Dermis microvascular lymphatic vessel endothelial cell (primary cell): ENCODE measurements at regions not wholly inside any gene's neighbourhood (a gene's known extent, or its start where the extent isn't known, plus 50 kb on each side); places are given as distances from the start of the nearest gene placed in this dataset.

Experiments
- DNase-seq, 2 donors: peaks; one replicate each; pipeline versions ENCODE4 v3.0.0 to v3.0.0-alpha.2; 2010; ENCODE audit warnings: low read depth in 2 of 2

DNA sequence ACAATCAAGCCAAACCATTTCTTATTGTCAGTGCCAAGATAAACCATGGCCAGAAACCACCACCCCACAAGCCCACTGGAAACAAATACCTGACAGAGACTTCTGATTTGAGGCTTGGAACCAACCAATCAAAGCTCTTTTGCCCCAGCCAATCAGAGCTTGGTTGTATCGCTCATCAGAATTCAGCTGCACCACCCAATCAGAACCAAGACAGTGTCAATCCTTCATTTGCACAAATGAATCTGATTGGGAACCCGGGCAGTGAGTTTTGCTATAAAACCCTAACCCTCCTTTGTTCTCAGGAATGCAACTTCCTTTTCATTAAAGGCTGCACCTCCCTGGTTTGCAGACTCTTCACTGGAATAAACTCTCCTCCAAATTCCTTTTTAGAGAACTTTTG is 87.4 kb downstream of the ELAPOR2 start:
- DNase-seq, result no peak

DNA sequence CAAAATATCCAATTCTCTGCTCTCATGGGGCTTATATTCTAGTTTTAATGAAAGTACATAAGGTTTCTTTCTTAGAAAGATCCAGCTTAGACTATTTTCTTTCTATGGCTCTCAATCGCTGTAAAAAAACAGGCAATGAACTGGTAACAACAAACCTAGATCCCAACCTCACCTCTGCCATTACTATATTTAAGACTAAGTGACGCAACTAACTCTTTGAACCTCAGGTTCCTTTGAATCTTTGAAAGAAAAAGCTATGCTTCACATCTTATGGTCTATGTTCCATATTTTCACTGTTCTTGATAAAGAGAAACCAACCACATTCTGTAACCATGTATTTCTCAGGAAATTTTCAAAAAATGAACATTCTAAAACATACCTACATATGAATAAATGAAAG is 88.5 kb downstream of the ELAPOR2 start:
- no peak for DNase-seq

GRCh38 chr7:86970547-86970946 is 88.9 kb downstream of the ELAPOR2 start:
- no peak for DNase-seq

DNA sequence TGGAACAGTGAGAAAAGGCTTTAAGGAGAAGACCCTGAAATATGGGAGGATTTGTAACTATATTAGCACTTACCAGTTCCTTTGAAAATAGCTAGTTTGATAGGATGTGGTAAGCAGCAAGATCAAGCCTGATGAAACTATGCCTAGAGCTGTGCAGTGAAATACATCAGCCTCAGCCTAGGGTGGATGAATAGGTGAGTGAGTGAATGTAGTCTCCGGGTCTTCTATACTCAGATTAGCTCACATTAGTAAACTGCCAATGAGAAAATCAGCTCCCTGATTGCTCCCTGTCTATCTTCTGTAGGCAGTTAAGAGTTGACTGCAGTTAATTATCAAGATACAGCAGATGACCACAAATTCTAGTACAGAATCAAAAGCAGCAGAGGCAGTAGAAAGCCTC is 89.6 kb downstream of the ELAPOR2 start:
- DNase-seq, result no peak

- no peak for DNase-seq
Observed at GRCh38 chr7:86968618-86969017, 90.8 kb downstream of the ELAPOR2 start.

DNA sequence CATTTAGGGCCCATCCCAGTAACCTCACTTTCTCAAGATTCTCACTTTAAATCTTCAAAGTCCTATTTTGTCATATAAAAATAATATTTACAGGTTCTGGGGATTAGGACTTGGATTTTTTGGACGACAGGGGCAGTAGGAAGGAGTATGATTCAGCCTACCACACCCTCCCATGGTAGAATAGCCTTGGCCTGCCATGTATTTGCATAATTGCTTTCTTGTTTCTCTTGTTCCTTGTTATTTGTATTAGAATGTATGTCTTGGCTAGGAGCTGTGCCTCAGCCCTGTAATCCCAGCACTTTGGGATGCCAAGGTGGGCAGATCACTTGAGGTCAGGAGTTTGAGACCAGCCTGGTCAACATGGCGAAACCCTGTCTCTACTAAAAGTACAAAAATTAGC is 92.5 kb downstream of the ELAPOR2 start:
- no peak for DNase-seq

GRCh38 chr7:86965727-86966120 is 93.7 kb downstream of the ELAPOR2 start:
- DNase-seq, result peak in 1 of 2 donors; percentile 9

GRCh38 chr7:86964973-86965726 is 94.3 kb downstream of the ELAPOR2 start:
- no peak for DNase-seq

- no peak for DNase-seq
Observed at GRCh38 chr7:86963599-86964230, 95.7 kb downstream of the ELAPOR2 start.

- DNase-seq, result no peak
Observed at GRCh38 chr7:86962623-86963022, 96.8 kb downstream of the ELAPOR2 start.

DNA sequence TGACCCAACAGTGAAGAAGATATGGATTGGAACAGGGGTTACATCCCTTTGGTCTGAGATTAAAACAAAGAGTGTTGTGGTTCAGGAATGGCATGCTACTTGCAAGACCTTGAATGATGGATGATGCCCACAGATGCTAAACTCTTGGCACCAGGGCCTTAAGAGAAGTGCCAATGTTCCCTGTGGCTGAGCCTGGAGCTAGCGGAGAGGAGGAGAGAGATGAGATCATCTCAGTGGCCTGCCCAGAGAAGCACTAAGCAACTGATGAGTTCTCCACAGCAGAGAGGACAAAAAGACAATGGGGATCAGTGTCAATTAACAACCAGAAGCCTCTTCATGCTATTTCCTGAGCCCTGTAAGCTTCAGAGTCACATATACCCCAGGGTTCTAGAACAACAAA is 97.8 kb downstream of the ELAPOR2 start:
- no peak for DNase-seq

GRCh38 chr7:86958380-86958779 is 101.1 kb downstream of the ELAPOR2 start:
- DNase-seq, result no peak

- DNase-seq, result no peak
Observed at GRCh38 chr7:86956567-86956966, 102.9 kb downstream of the ELAPOR2 start.

DNA sequence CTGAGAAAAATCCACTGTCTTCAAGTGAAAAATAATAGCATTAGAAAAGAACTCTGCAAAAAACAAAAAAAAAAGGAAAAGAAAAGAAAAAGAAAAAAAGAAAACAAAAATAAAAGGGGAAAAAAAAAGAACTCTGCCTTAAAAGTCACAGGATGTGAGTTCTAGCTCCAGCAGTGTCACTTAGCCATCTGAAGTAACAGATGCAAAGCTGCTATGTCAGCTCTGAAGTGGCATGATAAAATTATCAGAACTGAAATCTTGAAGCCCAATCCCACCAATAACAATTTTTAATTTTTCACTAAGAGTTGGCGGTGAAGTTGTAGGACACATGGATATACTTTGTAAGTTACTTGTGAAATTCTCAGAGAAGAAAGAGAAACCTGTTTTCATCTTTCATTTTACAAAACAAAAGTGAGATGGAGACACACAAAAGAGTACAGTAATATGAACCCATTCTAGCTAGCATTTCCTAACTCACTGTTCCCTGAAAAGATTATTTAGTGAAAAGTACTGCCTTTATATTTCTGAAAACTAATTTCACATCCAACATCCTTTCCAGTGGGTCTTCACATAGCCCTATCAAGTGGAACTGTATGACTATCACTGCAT is 103.5 kb downstream of the ELAPOR2 start:
- no peak for DNase-seq

GRCh38 chr7:86954971-86955370 is 104.5 kb downstream of the ELAPOR2 start:
- no peak for DNase-seq

DNA sequence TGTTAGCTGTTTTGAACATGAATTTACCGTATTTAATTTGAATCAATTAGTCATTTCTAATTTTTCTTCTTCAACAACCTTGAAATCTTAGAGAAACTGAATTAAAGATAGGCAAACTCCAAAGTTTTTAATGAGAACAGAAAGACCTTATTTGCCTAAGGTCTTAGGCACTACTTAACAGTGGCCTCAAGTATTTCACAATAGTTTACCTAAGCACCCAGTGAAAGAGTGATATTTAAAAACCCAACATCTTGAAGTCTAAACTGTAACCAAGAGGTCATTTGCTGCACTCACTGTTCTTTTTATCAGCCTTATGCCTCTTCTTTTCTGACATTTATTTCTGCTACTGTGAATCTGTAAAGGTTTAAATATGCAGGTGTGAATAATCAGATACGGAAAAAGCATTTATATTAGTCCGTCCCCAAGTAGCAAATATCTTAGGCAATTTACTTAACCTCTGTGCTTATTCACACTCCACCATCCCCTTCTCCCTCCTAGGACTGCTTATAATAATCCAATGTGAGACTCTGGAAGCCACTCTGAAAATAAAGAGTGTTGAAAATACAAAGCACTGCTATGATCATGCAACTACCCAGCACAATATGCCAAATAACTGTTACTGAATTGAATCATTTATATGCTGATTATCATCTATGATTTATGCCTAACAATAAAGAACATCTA is 105.7 kb downstream of the ELAPOR2 start:
- no peak for DNase-seq

DNA sequence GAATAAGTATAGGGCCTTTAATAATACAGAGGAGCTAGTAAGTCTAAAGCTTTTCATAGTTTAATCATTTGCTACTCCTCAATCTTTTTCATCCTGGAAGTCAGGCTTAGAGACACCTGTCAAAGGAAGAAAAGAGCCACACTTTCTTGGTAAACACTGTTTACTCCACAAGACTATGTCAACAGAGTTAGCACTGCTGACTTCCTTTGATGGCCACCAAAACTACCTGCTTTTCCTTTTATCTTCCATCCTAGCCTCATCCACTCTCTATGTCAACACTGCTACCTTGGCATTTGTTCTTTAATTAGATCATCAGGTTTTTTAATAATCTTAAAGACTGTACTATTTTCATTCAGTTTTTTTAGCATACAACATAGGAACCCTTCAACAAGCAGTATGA is 106.2 kb downstream of the ELAPOR2 start:
- no peak for DNase-seq

- DNase-seq, result no peak
Observed at GRCh38 chr7:86951895-86952294, 107.6 kb downstream of the ELAPOR2 start.

DNA sequence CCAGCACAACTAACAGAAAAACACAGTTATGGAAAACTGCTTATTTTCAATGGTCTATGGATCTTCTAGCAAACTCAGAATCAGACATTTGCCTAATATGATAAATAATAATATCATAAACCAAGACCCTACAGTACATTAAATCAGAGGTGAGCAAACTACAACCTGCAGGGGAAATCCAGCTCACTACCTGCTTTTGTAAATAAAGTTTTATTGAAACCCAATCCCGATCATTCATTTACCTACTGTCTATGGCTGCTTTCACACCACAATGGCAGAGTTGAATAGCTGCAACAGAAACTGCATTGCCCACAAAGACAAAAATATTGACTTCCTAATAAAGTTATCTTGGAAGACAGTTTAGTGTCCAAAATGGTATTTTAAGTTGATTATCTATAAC is 108.5 kb downstream of the ELAPOR2 start:
- DNase-seq, result no peak

DNA sequence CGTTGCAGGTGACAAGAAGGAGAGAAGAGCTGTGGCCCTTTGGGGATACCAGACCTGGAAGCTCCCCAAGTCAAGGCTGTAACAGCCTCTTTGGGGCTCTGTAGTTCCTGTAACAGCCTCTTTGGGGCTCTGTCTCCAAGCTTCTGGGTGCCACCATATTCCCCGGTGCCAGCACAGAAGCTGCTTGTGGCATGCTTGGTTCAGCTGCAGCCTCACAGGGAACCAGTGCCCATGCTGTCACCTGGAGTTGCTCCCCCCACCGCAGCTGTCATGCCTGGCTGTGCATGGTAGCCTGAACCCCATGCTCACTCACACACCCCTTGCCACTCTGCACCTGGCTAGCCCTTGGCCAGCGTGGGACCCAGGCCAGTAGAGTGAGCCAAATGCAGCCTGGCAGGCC is 109.1 kb downstream of the ELAPOR2 start:
- no peak for DNase-seq

DNA sequence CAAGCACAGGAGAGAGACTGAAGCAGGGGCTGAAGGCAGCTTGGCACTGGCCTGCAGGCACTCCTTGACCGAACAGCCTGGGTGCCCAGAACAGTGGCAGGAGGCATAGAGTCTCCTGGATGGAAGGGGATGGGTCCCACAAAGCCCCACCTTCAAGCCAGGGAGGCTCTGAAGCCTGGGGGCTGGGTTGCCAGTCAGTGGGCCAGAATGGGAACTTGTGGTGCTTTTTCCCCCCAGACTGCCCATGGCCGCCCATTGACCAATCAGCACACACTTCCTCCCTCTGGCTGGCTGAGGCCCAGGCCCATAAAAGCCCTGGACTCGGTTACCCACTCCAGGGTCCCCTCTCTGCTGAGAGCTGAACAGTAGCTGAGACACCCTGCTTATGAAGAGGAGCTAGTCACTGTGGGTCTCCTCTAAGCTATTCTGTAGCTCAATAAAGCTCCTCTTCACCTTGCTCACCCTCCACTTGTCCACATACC is 109.6 kb downstream of the ELAPOR2 start:
- no peak for DNase-seq

- DNase-seq, result no peak
Observed at GRCh38 chr7:86949052-86949778, 110.2 kb downstream of the ELAPOR2 start.
